ENCODE measurements at regions not wholly inside any gene's neighbourhood (a gene's known extent, or its start where the extent isn't known, plus 50 kb on each side); places are given as distances from the start of the nearest gene placed in this dataset.
A peak's percentile ranks its signal among the peaks of the same experiment; 100 is the strongest.
"Not testable (repeated sequence)": the region's sequence is repeated elsewhere in the genome, so short reads cannot be mapped to it uniquely, and the experiment has no call there.

GRCh38 chr1:120952871-120953265 is 63.3 kb downstream of the PPIAL4A start:
- H3K36me3 ChIP-seq: peaks cover 0 to 16% (median 3%) of the 10 kb centered on the region in 6 donors
- H3K4me3 ChIP-seq: peak overlapping the region in 1 of 8 donors; percentile 19
- H3K27me3 ChIP-seq (replicated peaks in 1 of 7); H3K4me1 ChIP-seq; intact Hi-C loops (cut with DNase I; ENCODE audit: low total_unique reads); DNase-seq; H3K9me3 ChIP-seq; H3K27ac ChIP-seq: not testable (repeated sequence)
- WGBS, 5 donors: 70 to 92% (median 80%) methylated on average over 13 to 18 of the region's 19 CpGs

DNA sequence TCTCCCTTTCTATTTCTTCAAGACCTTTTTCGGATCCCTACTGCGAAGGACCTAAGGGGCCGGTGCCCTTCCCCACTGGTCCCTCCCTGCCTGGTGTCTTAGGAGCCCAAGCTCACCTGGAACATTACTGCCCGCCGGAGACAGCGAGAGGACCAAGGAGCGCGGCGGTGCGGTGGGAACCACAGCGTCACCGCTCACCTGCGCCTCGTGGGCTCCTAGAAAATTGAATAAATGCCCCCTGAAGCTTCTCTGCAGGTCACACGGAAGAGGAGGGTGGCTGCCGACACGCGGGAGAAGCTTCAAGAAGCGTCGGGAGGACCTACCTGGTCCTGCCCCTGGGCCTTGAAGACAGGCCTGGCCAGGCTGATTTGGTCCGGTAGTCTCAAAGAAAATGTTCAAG is 65.2 kb downstream of the PPIAL4A start:
- peaks cover 0 to 16% (median 3%) of the 10 kb centered on the region in 6 donors for H3K36me3 ChIP-seq
- peaks cover 0 to 7% (median under 1%) of the 10 kb centered on the region in 8 donors for H3K9me3 ChIP-seq
- no peak overlapping the region for H3K27ac ChIP-seq
- TF ChIP-seq, protein P1, sequence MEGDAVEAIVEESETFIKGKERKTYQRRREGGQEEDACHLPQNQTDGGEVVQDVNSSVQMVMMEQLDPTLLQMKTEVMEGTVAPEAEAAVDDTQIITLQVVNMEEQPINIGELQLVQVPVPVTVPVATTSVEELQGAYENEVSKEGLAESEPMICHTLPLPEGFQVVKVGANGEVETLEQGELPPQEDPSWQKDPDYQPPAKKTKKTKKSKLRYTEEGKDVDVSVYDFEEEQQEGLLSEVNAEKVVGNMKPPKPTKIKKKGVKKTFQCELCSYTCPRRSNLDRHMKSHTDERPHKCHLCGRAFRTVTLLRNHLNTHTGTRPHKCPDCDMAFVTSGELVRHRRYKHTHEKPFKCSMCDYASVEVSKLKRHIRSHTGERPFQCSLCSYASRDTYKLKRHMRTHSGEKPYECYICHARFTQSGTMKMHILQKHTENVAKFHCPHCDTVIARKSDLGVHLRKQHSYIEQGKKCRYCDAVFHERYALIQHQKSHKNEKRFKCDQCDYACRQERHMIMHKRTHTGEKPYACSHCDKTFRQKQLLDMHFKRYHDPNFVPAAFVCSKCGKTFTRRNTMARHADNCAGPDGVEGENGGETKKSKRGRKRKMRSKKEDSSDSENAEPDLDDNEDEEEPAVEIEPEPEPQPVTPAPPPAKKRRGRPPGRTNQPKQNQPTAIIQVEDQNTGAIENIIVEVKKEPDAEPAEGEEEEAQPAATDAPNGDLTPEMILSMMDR (IDR thresholded peaks at IDR 0.05 in 8 of 11, conservative IDR thresholded peaks at IDR 0.05 in 3 of 11): no peak
- no peak for TF ChIP-seq POLR2A (IDR thresholded peaks at IDR 0.05)
- TF ChIP-seq POLR2AphosphoS5 (IDR thresholded peaks at IDR 0.05): peak in 1 of 3 donors; percentile 10
- no peak for DNase-seq
- no peaks in the 10 kb centered on the region for H3K27me3 ChIP-seq (replicated peaks in 1 of 7)
- no peak overlapping the region for H3K4me3 ChIP-seq
- H3K4me1 ChIP-seq: no peaks in the 10 kb centered on the region
- 74 to 86% (median 83%) methylated on average over 21 of the region's 21 CpGs for WGBS, 5 donors
- intact Hi-C loops (cut with DNase I; ENCODE audit: low total_unique reads): no loop called here

- H3K4me1 ChIP-seq; H3K27me3 ChIP-seq (replicated peaks in 1 of 7); H3K4me3 ChIP-seq; DNase-seq; intact Hi-C loops (cut with DNase I; ENCODE audit: low total_unique reads); H3K27ac ChIP-seq: not testable (repeated sequence)
- 32 to 89% (median 60%) methylated on average over 2 of the region's 2 CpGs for WGBS, 5 donors
- peaks cover 0 to 17% (median 11%) of the 10 kb centered on the region in 8 donors for H3K9me3 ChIP-seq
- H3K36me3 ChIP-seq: peaks cover 0 to 16% (median 3%) of the 10 kb centered on the region in 6 donors
Measured at GRCh38 chr1:120955961-120956360, 66.4 kb downstream of the PPIAL4A start.

- intact Hi-C loops (cut with DNase I; ENCODE audit: low total_unique reads); H3K4me3 ChIP-seq; H3K27me3 ChIP-seq (replicated peaks in 1 of 7); H3K9me3 ChIP-seq; H3K27ac ChIP-seq; H3K4me1 ChIP-seq; H3K36me3 ChIP-seq; DNase-seq: not testable (repeated sequence)
- WGBS, 5 donors: 43 to 90% (median 73%) methylated on average over 1 to 5 of the region's 5 CpGs; no CpG with 5 or more reads in 1 of the 5 donors
Measured at GRCh38 chr1:120966018-120966417, 76.4 kb downstream of the PPIAL4A start.

- H3K36me3 ChIP-seq; H3K9me3 ChIP-seq; H3K4me1 ChIP-seq; H3K4me3 ChIP-seq; H3K27me3 ChIP-seq (replicated peaks in 1 of 7); DNase-seq; intact Hi-C loops (cut with DNase I; ENCODE audit: low total_unique reads): not testable (repeated sequence)
- WGBS, 5 donors: 35 to 78% (median 50%) methylated on average over 1 of the region's 2 CpGs
- peak overlapping the region in 3 of 8 donors; percentile 31 to 47 (median 40) for H3K27ac ChIP-seq
Measured at GRCh38 chr1:120972863-120973262, 83.3 kb downstream of the PPIAL4A start.

DNA sequence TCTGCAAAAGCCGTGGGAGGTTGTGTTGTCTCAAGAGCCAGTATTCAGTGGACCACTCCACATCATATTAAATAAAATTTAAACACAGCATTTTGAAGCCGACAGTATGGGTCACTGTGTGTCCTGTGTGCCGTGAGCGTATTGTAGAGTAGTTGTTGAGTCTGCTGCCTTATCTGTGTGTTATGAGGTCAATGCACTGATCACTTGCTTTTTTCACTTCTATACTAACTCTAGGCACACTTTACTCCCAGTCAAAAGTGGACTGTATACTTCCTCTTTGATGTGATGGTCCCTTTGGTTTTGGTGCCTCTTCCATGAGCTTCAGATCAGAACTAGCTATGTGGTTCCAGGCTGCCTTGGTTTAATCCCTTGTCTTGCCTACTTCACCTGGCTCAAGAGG is 84.3 kb downstream of the PPIAL4A start:
- H3K9me3 ChIP-seq: not testable (repeated sequence)

DNA sequence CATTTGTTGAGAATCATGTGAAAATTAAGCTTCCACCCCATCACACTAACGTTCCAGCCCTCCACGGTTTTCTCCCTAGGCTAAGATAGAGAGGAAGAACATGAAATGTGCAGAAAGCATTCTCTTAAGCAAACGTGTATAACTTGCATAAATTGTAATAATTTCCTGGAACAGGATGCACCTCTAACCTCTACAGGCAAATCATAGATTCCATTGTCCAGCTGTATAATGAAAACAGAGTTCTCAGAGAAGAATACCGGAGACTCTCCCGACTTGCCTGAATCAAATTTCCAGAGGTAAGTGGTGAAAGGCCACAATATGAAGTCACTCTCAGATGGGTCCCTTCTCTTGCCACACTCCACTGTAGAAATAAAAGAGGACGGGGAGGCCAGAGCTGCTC is 87.7 kb downstream of the PPIAL4A start:
- H3K9me3 ChIP-seq; H3K36me3 ChIP-seq; H3K27me3 ChIP-seq (replicated peaks in 1 of 7); H3K27ac ChIP-seq; H3K4me1 ChIP-seq; DNase-seq; H3K4me3 ChIP-seq; intact Hi-C loops (cut with DNase I; ENCODE audit: low total_unique reads): not testable (repeated sequence)
- 45 to 56% (median 50%) methylated on average over 2 to 5 of the region's 6 CpGs for WGBS, 5 donors

More for the DNA sequence above, 84.3 kb downstream of the PPIAL4A start:
- H3K36me3 ChIP-seq; DNase-seq; H3K27ac ChIP-seq; H3K27me3 ChIP-seq (replicated peaks in 1 of 7); intact Hi-C loops (cut with DNase I; ENCODE audit: low total_unique reads); H3K4me3 ChIP-seq; H3K4me1 ChIP-seq: not testable (repeated sequence)
- 91 to 97% (median 95%) methylated on average over 4 of the region's 4 CpGs for WGBS, 5 donors

GRCh38 chr1:120981489-120982094 is 92.0 kb downstream of the PPIAL4A start:
- H3K4me3 ChIP-seq; H3K9me3 ChIP-seq; H3K27ac ChIP-seq; H3K4me1 ChIP-seq; H3K27me3 ChIP-seq (replicated peaks in 1 of 7); intact Hi-C loops (cut with DNase I; ENCODE audit: low total_unique reads); H3K36me3 ChIP-seq; DNase-seq: not testable (repeated sequence)
- WGBS, 5 donors: 82 to 95% (median 92%) methylated on average over 3 of the region's 3 CpGs

GRCh38 chr1:120994614-120995013 is 105.0 kb downstream of the PPIAL4A start:
- DNase-seq: not testable (repeated sequence)

GRCh38 chr1:120995025-120995424 is 105.5 kb downstream of the PPIAL4A start:
- H3K9me3 ChIP-seq; intact Hi-C loops (cut with DNase I; ENCODE audit: low total_unique reads); DNase-seq; H3K27me3 ChIP-seq (replicated peaks in 1 of 7); H3K36me3 ChIP-seq; H3K4me1 ChIP-seq; H3K27ac ChIP-seq; H3K4me3 ChIP-seq: not testable (repeated sequence)
- no CpG with 5 or more reads among the region's 1 CpG for WGBS, 5 donors

More at GRCh38 chr1:120994614-120995013, 105.0 kb downstream of the PPIAL4A start:
- intact Hi-C loops (cut with DNase I; ENCODE audit: low total_unique reads); H3K27me3 ChIP-seq (replicated peaks in 1 of 7); H3K27ac ChIP-seq; H3K4me3 ChIP-seq; H3K9me3 ChIP-seq; H3K36me3 ChIP-seq; H3K4me1 ChIP-seq: not testable (repeated sequence)
- 97% methylated on average over 2 of the region's 2 CpGs; no CpG with 5 or more reads in 4 of the 5 donors for WGBS, 5 donors
